ENCODE measurements at regions not wholly inside any gene's neighbourhood (a gene's known extent, or its start where the extent isn't known, plus 50 kb on each side); places are given as distances from the start of the nearest gene placed in this dataset.

- no peak for DNase-seq (ENCODE audit: low read depth, low spot score)
Measured at GRCh38 chr1:221937155-221937953, 195.5 kb upstream of the DUSP10 start.

DNA sequence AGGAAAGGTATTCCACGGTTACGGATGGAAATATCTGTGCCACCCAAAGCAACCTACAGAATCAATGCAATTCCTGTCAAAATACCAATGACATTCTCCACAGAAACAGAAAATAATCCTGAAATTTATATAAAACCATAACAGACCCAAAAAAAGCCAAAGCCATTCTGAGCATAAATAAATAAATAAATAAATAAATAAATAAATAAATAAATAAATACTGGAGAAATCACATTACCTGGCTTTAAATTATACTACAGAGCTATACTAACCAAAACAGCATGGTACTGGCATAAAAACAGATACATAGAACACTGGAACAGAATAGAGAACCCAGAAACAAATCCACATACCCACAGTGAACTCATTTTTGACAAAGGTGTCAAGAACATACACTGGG lies 191.9 kb upstream of the DUSP10 start:
- Histone ChIP-seq H3K9ac (ENCODE audit: insufficient read length, low read depth) (no peak overlapping the region), H3K27me3 (ENCODE audit: insufficient read depth, insufficient read length) (no peaks in the 10 kb centered on the region), H3K9me3 (ENCODE audit: insufficient read depth, low read length) (no peaks in the 10 kb centered on the region), H3K4me1 (ENCODE audit: insufficient read depth, insufficient read length) (no peaks in the 10 kb centered on the region), H3K4me3 (ENCODE audit: insufficient read length, low read depth) (no peak overlapping the region), H3K36me3 (ENCODE audit: insufficient read depth, insufficient read length, low read length) (no peaks in the 10 kb centered on the region)
- no peak for DNase-seq (ENCODE audit: low read depth, low spot score)
- TF ChIP-seq SUZ12 (IDR thresholded peaks at IDR 0.05; ENCODE audit: extremely low read depth, insufficient read depth, insufficient read length), result no peak
- no peak for TF ChIP-seq ZNF274 (IDR thresholded peaks at IDR 0.05; ENCODE audit: low read depth, low read length)
- TF ChIP-seq YY1 (IDR thresholded peaks at IDR 0.05; ENCODE audit: insufficient read depth, insufficient read length), result no peak

More at GRCh38 chr1:221937155-221937953, 195.5 kb upstream of the DUSP10 start:
- Histone ChIP-seq H3K9me3 (ENCODE audit: insufficient read depth, low read length) (no peaks in the 10 kb centered on the region), H3K9ac (ENCODE audit: insufficient read length, low read depth) (no peak overlapping the region), H3K27me3 (ENCODE audit: insufficient read depth, insufficient read length) (no peaks in the 10 kb centered on the region), H3K36me3 (ENCODE audit: insufficient read depth, insufficient read length, low read length) (no peaks in the 10 kb centered on the region), H3K4me1 (ENCODE audit: insufficient read depth, insufficient read length) (no peaks in the 10 kb centered on the region), H3K4me3 (ENCODE audit: insufficient read length, low read depth) (no peak overlapping the region)
- TF ChIP-seq SUZ12 (IDR thresholded peaks at IDR 0.05; ENCODE audit: extremely low read depth, insufficient read depth, insufficient read length) (no peak), YY1 (IDR thresholded peaks at IDR 0.05; ENCODE audit: insufficient read depth, insufficient read length) (no peak), ZNF274 (IDR thresholded peaks at IDR 0.05; ENCODE audit: low read depth, low read length) (no peak)

DNA sequence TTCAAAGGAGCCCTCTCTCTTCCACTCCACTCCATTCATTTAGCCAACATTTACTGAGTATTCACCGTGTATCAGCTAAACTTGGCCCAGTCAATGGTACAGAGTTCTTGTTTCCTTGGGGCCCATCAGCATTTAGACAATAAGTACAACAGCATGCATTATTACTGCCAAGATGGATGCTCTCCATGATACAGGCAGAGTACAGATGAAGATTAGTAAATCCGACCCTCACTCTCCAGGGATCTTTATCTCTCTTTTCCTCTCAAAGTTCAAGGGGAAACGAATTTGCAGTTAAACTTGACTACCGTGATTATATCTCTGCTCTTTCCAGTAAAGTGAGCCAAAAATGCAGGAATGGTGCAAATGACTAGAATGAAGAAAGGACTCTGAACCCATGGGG lies 184.6 kb upstream of the DUSP10 start:
- Histone ChIP-seq H3K9ac (ENCODE audit: insufficient read length, low read depth) (no peak overlapping the region), H3K9me3 (ENCODE audit: insufficient read depth, low read length) (no peaks in the 10 kb centered on the region), H3K4me3 (ENCODE audit: insufficient read length, low read depth) (no peak overlapping the region), H3K36me3 (ENCODE audit: insufficient read depth, insufficient read length, low read length) (no peaks in the 10 kb centered on the region), H3K4me1 (ENCODE audit: insufficient read depth, insufficient read length) (no peaks in the 10 kb centered on the region), H3K27me3 (ENCODE audit: insufficient read depth, insufficient read length) (no peaks in the 10 kb centered on the region)
- DNase-seq (ENCODE audit: low read depth, low spot score), result no peak
- no peak for TF ChIP-seq SUZ12 (IDR thresholded peaks at IDR 0.05; ENCODE audit: extremely low read depth, insufficient read depth, insufficient read length)

- DNase-seq (ENCODE audit: low read depth, low spot score), result no peak
- no peak overlapping the region for H3K4me3 ChIP-seq (ENCODE audit: insufficient read length, low read depth)
- no peak for TF ChIP-seq ZNF274 (IDR thresholded peaks at IDR 0.05; ENCODE audit: low read depth, low read length)
- TF ChIP-seq SUZ12 (IDR thresholded peaks at IDR 0.05; ENCODE audit: extremely low read depth, insufficient read depth, insufficient read length), result no peak
- TF ChIP-seq YY1 (IDR thresholded peaks at IDR 0.05; ENCODE audit: insufficient read depth, insufficient read length), result no peak
- no peaks in the 10 kb centered on the region for H3K27me3 ChIP-seq (ENCODE audit: insufficient read depth, insufficient read length)
- H3K9me3 ChIP-seq (ENCODE audit: insufficient read depth, low read length), result no peaks in the 10 kb centered on the region
- H3K36me3 ChIP-seq (ENCODE audit: insufficient read depth, insufficient read length, low read length), result no peaks in the 10 kb centered on the region
- H3K4me1 ChIP-seq (ENCODE audit: insufficient read depth, insufficient read length), result no peaks in the 10 kb centered on the region
- no peak overlapping the region for H3K9ac ChIP-seq (ENCODE audit: insufficient read length, low read depth)
Measured at GRCh38 chr1:221925947-221926346, 184.1 kb upstream of the DUSP10 start.

DNA sequence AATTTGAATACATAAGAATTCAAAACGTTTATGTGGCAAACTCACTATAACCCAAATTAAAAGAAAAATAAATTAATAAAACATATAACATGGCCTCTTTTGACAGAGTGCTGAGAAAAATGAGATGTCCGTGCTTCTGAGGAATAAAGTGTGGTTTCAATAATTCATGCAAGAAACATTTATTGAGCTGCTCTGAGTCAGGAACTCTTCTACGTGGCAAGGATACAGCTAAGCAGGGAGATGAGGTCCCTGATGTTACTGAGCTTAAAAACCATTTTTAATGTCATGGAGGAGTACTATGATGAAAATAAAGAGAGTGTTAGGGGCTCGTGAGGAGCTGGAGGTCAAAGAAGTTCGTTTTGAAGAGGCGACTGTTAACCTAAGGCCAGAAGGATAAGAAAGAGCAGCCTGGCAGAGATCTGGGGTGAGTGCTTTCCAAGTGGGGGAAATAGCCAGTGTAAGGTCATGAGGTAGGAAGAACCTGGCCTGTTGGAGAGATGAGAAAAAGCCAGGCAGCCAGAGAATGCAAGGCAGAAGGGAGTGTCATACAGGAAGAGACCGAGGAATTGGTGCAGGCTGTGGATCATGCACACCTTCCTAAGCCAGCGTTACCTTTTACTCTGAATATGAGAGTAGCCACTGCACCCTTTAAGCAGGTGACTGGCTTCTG lies 182.2 kb upstream of the DUSP10 start:
- Histone ChIP-seq H3K27me3 (ENCODE audit: insufficient read depth, insufficient read length) (no peaks in the 10 kb centered on the region), H3K9ac (ENCODE audit: insufficient read length, low read depth) (no peak overlapping the region), H3K4me3 (ENCODE audit: insufficient read length, low read depth) (no peak overlapping the region), H3K9me3 (ENCODE audit: insufficient read depth, low read length) (no peaks in the 10 kb centered on the region), H3K36me3 (ENCODE audit: insufficient read depth, insufficient read length, low read length) (no peaks in the 10 kb centered on the region), H3K4me1 (ENCODE audit: insufficient read depth, insufficient read length) (no peaks in the 10 kb centered on the region)
- DNase-seq (ENCODE audit: low read depth, low spot score), result no peak
- TF ChIP-seq ZNF274 (IDR thresholded peaks at IDR 0.05; ENCODE audit: low read depth, low read length) (no peak), YY1 (IDR thresholded peaks at IDR 0.05; ENCODE audit: insufficient read depth, insufficient read length) (no peak), SUZ12 (IDR thresholded peaks at IDR 0.05; ENCODE audit: extremely low read depth, insufficient read depth, insufficient read length) (no peak)

- no peak for DNase-seq (ENCODE audit: low read depth, low spot score)
- Histone ChIP-seq H3K4me3 (ENCODE audit: insufficient read length, low read depth) (no peak overlapping the region), H3K36me3 (ENCODE audit: insufficient read depth, insufficient read length, low read length) (no peaks in the 10 kb centered on the region), H3K27me3 (ENCODE audit: insufficient read depth, insufficient read length) (no peaks in the 10 kb centered on the region), H3K9me3 (ENCODE audit: insufficient read depth, low read length) (no peaks in the 10 kb centered on the region), H3K9ac (ENCODE audit: insufficient read length, low read depth) (no peak overlapping the region), H3K4me1 (ENCODE audit: insufficient read depth, insufficient read length) (no peaks in the 10 kb centered on the region)
- TF ChIP-seq SUZ12 (IDR thresholded peaks at IDR 0.05; ENCODE audit: extremely low read depth, insufficient read depth, insufficient read length) (no peak), ZNF274 (IDR thresholded peaks at IDR 0.05; ENCODE audit: low read depth, low read length) (no peak), YY1 (IDR thresholded peaks at IDR 0.05; ENCODE audit: insufficient read depth, insufficient read length) (no peak)
Measured at GRCh38 chr1:221921936-221922335, 180.0 kb upstream of the DUSP10 start.

GRCh38 chr1:221919743-221920142 lies 177.9 kb upstream of the DUSP10 start:
- DNase-seq (ENCODE audit: low read depth, low spot score), result no peak
- H3K4me3 ChIP-seq (ENCODE audit: insufficient read length, low read depth), result no peak overlapping the region
- H3K4me1 ChIP-seq (ENCODE audit: insufficient read depth, insufficient read length), result no peaks in the 10 kb centered on the region
- TF ChIP-seq ZNF274 (IDR thresholded peaks at IDR 0.05; ENCODE audit: low read depth, low read length) (no peak), SUZ12 (IDR thresholded peaks at IDR 0.05; ENCODE audit: extremely low read depth, insufficient read depth, insufficient read length) (no peak), YY1 (IDR thresholded peaks at IDR 0.05; ENCODE audit: insufficient read depth, insufficient read length) (no peak)
- no peak overlapping the region for H3K9ac ChIP-seq (ENCODE audit: insufficient read length, low read depth)
- H3K27me3 ChIP-seq (ENCODE audit: insufficient read depth, insufficient read length), result no peaks in the 10 kb centered on the region
- H3K9me3 ChIP-seq (ENCODE audit: insufficient read depth, low read length), result no peaks in the 10 kb centered on the region
- H3K36me3 ChIP-seq (ENCODE audit: insufficient read depth, insufficient read length, low read length), result no peaks in the 10 kb centered on the region

Data from NT2/D1 (cell line).